Middle frontal gyrus (tissue), 1 donor: ENCODE measurements at regions not wholly inside any gene's neighbourhood (a gene's known extent, or its start where the extent isn't known, plus 50 kb on each side); places are given as distances from the start of the nearest gene placed in this dataset.

Experiments
- DNase-seq: peaks from one replicate; pipeline ENCODE4 v3.0.0-alpha.2; 2015; ENCODE audit warnings: low spot score; ENCODE audit errors: extremely low spot score

- DNase-seq, result no peak
Observed at GRCh38 chr5:135235551-135236227, 163.3 kb downstream of the MACROH2A1 start.

- DNase-seq, result no peak
Observed at GRCh38 chr5:135234666-135235401, 164.2 kb downstream of the MACROH2A1 start.

- no peak for DNase-seq
Observed at GRCh38 chr5:135234242-135234641, 164.8 kb downstream of the MACROH2A1 start.

GRCh38 chr5:135233477-135233876 lies 165.6 kb downstream of the MACROH2A1 start:
- DNase-seq, result no peak

- no peak for DNase-seq
Observed at GRCh38 chr5:135232958-135233357, 166.1 kb downstream of the MACROH2A1 start.

GRCh38 chr5:135231289-135231688 lies 167.7 kb downstream of the MACROH2A1 start:
- no peak for DNase-seq

GRCh38 chr5:135230251-135230925 lies 168.6 kb downstream of the MACROH2A1 start:
- DNase-seq, result no peak

GRCh38 chr5:135229679-135230132 lies 169.3 kb downstream of the MACROH2A1 start:
- no peak for DNase-seq

- no peak for DNase-seq
Observed at GRCh38 chr5:135229122-135229521, 169.9 kb downstream of the MACROH2A1 start.

GRCh38 chr5:135228222-135228621 lies 170.8 kb downstream of the MACROH2A1 start:
- no peak for DNase-seq

GRCh38 chr5:135227064-135228022 lies 171.7 kb downstream of the MACROH2A1 start:
- no peak for DNase-seq

GRCh38 chr5:135225856-135226560 lies 173.0 kb downstream of the MACROH2A1 start:
- DNase-seq, result no peak

- DNase-seq, result no peak
Observed at GRCh38 chr5:135223891-135224625, 175.0 kb downstream of the MACROH2A1 start.

- no peak for DNase-seq
Observed at GRCh38 chr5:135223404-135223803, 175.6 kb downstream of the MACROH2A1 start.

- no peak for DNase-seq
Observed at GRCh38 chr5:135222771-135223170, 176.3 kb downstream of the MACROH2A1 start.

GRCh38 chr5:135222171-135222681 lies 176.8 kb downstream of the MACROH2A1 start:
- no peak for DNase-seq

- DNase-seq, result no peak
Observed at GRCh38 chr5:135221696-135222095, 177.3 kb downstream of the MACROH2A1 start.

GRCh38 chr5:135221187-135221473 lies 177.9 kb downstream of the MACROH2A1 start:
- no peak for DNase-seq

GRCh38 chr5:135220394-135221186 lies 178.4 kb downstream of the MACROH2A1 start:
- DNase-seq, result no peak
